Keratinocyte (primary cell): ENCODE measurements at regions not wholly inside any gene's neighbourhood (a gene's known extent, or its start where the extent isn't known, plus 50 kb on each side); places are given as distances from the start of the nearest gene placed in this dataset.

Experiments used
- CTCF ChIP-seq, 3 experiments: IDR thresholded peaks in 1 of 3; conservative IDR thresholded peaks in 1 of 3; optimal IDR thresholded peaks in 1 of 3; 2 replicates in 2 of 3; 3 replicates in 1 of 3; pipeline versions ENCODE3 to v1.5.1; 2011; ENCODE audit warnings: low read length in 3 of 3, mild to moderate bottlenecking in 3 of 3, moderate library complexity in 2 of 3, control low read depth in 1 of 3, inconsistent platforms in 1 of 3; ENCODE audit not compliant: insufficient read depth in 2 of 3; ENCODE audit errors: extremely low read depth in 1 of 3
- EZH2 ChIP-seq: IDR thresholded peaks from one replicate; pipeline ENCODE4 v1.6.1; 2012; ENCODE audit warnings: inconsistent platforms, mild to moderate bottlenecking, low read length, moderate library complexity

- TF ChIP-seq CTCF (optimal IDR thresholded peaks at IDR 0.05 in 1 of 3, IDR thresholded peaks at IDR 0.05 in 1 of 3, conservative IDR thresholded peaks at IDR 0.05 in 1 of 3; ENCODE audit: extremely low read depth in 1 of 3, insufficient read depth in 2 of 3, low read length in 3 of 3) (no peak), EZH2 (no peak)
Observed at GRCh38 chr13:55298201-55298600, 1842.5 kb upstream of the PRR20A start.
